ENCODE measurements at regions not wholly inside any gene's neighbourhood (a gene's known extent, or its start where the extent isn't known, plus 50 kb on each side); places are given as distances from the start of the nearest gene placed in this dataset.

- TF ChIP-seq, protein P1, sequence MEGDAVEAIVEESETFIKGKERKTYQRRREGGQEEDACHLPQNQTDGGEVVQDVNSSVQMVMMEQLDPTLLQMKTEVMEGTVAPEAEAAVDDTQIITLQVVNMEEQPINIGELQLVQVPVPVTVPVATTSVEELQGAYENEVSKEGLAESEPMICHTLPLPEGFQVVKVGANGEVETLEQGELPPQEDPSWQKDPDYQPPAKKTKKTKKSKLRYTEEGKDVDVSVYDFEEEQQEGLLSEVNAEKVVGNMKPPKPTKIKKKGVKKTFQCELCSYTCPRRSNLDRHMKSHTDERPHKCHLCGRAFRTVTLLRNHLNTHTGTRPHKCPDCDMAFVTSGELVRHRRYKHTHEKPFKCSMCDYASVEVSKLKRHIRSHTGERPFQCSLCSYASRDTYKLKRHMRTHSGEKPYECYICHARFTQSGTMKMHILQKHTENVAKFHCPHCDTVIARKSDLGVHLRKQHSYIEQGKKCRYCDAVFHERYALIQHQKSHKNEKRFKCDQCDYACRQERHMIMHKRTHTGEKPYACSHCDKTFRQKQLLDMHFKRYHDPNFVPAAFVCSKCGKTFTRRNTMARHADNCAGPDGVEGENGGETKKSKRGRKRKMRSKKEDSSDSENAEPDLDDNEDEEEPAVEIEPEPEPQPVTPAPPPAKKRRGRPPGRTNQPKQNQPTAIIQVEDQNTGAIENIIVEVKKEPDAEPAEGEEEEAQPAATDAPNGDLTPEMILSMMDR (IDR thresholded peaks at IDR 0.05), result no peak
- no peak for TF ChIP-seq POLR2A (IDR thresholded peaks at IDR 0.05)
Observed at GRCh38 chr5:120955795-120956194, 491.7 kb downstream of the PRR16 start.

Data from testis (tissue), 2 donors.